ENCODE measurements at regions not wholly inside any gene's neighbourhood (a gene's known extent, or its start where the extent isn't known, plus 50 kb on each side); places are given as distances from the start of the nearest gene placed in this dataset.
"Not testable (repeated sequence)": the region's sequence is repeated elsewhere in the genome, so short reads cannot be mapped to it uniquely, and the experiment has no call there.

DNA sequence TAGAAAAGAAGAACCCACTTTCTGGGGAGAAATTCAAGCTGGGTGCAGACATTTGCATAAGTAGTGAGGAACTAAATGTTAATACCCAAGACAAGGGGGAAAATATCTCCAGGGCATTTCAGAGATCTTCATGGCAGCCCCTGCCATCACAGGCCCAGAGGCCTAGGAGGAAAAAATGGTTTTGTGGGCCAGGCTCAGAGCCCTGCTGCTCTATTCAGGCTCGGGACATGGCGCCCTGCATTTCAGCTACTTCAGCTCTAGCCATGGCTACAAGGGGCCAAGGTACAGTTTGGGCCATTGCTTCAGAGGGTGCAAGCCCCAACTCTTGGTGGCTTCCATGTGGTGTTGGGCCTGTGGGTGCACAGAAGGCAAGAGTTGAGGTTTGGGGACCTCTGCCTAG is 131.1 kb upstream of the PLXNC1 start:
- intact Hi-C loops (cut with micrococcal nuclease); ATAC-seq; DNase-seq: not testable (repeated sequence)

DNA sequence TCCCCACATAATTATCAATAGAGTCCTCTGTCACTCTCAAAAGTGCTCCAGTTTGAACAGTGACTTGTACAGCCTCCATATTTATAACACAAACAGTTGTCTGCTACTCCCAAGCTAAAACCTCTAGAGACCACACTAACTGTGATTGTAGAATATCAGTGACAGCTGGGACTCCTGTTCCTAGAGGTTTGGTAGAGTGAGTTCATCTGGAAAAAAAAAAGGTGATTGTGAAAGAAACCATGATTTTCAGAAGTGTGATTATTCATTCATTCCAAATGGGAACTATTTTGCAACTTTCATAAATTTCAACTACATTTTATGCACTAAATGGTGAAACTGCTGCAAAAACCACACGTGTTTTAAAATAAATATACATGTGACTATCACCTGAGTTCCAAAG is 128.0 kb upstream of the PLXNC1 start:
- peak; percentile 48 for ATAC-seq
- DNase-seq = no peak
- intact Hi-C loops (cut with micrococcal nuclease) = no loop called here

DNA sequence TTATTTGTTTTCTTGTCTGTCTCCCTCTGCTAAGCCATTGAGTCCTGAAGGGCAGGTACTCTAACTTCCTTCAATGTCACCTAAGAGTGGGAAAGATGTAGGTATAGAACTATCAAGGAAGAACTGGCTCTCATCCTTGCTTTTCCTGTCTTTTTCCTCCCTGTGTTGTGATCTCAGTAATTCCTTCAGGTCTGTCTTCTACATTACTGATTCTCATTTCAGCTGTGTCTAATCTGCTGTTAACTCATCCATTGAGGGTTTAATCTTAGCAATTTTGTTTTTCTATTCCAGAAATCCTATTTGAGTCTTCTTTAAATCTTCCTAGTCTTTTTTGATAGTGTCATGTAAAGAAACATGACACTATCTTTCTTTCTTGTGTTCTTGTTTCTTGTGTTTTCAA is 124.5 kb upstream of the PLXNC1 start:
- intact Hi-C loops (cut with micrococcal nuclease) = no loop called here
- ATAC-seq = no peak
- DNase-seq = no peak

DNA sequence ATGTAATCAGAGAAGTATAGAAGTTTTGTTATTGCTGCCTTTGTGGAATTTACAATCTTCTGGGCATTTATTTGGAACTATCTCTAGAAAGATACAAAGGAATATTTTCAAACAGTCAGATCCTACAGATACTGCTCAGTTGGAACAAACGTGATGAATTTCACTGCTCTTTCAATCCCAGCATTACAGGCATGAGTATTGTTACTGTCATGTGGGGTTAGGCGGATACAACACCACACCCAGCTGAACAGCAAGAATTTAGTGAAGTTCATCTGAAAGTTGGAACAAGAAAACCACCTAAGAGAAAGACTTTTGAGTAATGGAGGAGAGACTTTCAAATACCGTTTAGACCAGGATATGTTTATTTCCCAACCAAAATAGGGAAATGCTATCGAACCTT is 123.3 kb upstream of the PLXNC1 start:
- ATAC-seq (no peak), DNase-seq (no peak)
- intact Hi-C loops (cut with micrococcal nuclease) = no loop called here

DNA sequence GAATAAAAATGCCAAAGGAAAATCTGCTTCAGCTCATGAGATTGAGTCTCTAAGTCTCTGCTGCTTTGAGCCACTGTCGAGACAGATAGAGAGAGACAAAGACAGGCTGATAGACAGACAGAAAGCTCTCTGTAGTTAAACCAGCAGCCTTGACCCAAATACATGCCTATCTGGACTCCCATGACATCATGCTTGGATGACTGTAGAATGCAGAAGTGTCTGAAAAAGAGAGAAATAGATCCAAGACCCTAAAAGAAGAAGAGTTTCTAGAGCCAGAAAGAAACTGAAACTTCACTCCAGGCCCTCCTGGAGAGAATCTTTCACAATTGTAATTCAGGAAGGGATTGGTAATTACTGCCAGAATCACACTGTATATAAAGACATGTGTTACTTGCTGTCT is 122.6 kb upstream of the PLXNC1 start:
- no peak for DNase-seq
- intact Hi-C loops (cut with micrococcal nuclease) = no loop called here
- ATAC-seq = no peak

DNA sequence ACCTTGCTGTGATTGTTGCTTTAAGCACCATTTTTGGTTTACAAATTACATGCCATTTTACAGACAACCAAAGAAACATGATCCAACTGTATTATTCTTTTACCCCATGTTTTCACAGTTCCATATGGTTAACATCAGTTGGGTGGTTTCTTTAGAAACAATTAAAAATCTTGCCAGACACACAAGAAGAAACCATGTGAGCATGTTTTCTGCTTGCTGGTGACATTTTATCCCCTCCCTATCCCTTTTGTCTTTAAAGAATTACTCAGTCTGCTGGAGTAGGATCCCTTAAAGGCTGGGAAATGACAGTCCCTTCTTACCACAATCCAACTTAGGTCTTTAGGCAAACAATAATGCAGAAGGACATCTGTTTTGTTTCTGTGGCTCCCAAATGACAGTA is 121.8 kb upstream of the PLXNC1 start:
- no peak for DNase-seq
- no peak for ATAC-seq
- intact Hi-C loops (cut with micrococcal nuclease) = no loop called here

DNA sequence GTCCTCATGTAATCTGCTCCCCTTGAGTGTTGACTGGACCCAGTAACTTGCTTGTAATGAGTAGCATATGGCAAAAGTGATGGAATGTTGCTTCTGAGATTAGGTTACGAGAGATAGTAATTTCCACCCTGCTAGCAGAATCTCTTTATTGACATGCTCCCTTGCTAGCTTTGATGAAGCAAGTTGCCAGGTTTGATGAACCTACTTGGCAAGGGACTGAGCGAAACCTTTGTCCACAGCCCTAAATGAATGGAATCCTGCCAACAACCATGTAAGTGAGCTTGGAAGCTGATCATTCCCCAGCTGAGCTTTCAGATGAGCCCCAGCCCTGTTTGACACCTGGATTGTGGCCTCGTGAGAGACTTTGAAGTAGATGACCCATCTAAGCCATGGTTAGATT is 120.8 kb upstream of the PLXNC1 start:
- intact Hi-C loops (cut with micrococcal nuclease) = no loop called here
- DNase-seq = no peak
- no peak for ATAC-seq

DNA sequence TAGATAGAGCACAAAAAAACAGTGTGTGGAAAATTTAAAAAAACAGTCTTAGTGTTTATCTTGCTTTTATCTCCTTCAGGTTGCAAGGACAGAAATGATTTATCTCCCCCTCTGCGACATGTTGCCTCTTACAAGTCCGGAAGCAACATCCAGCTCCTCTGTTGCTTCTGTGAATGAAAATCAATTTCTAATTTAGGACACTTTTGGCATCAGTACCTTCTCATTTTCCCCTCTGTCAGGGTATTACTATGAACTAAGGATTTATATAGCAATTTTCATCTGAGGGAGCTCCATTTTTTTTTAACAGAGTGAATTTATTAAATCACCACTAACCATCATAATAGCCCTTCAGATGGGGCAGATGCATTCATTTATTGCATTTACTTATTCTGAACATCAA is 116.6 kb upstream of the PLXNC1 start:
- no peak for DNase-seq
- intact Hi-C loops (cut with micrococcal nuclease) = no loop called here
- no peak for ATAC-seq

DNA sequence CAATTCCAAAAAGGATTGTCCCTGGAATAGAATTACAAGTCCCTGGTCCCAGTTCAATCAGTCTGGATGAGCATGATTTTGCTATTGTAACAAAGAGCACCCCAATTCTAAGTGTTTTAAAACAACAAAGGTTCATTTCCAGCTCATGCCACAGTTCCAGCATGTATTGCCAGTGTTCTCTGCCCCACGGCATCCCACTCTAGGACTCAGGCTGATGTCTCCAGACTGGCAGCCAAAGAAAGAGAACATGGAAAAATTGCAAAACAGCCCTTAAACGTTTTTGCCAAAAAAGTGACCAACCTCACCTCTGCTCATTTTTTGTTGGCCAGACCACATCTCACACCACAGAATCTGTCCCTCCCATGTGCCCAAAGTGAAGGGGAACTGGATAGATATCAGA is 116.0 kb upstream of the PLXNC1 start:
- ATAC-seq = no peak
- intact Hi-C loops (cut with micrococcal nuclease) = no loop called here
- DNase-seq = no peak

DNA sequence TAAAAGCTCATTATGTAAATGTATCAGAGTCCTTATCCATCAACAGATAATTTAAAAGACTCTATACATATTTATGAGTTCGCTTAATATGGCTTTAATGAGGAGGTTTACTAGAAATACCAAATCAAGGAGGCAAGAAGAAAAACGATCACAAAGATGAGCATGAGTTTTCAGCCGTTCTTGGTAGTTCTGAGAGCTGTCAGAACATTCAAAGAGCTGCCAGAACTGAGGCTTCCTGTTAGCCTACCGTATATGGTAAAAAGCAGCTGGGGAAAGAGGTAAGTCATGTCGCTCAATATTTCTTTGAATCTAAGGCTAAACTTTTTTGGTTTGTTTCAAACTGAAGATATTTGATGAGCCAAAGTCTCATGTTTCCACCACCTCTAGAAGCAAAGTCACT is 115.3 kb upstream of the PLXNC1 start:
- intact Hi-C loops (cut with micrococcal nuclease) = no loop called here
- DNase-seq (no peak), ATAC-seq (no peak)

DNA sequence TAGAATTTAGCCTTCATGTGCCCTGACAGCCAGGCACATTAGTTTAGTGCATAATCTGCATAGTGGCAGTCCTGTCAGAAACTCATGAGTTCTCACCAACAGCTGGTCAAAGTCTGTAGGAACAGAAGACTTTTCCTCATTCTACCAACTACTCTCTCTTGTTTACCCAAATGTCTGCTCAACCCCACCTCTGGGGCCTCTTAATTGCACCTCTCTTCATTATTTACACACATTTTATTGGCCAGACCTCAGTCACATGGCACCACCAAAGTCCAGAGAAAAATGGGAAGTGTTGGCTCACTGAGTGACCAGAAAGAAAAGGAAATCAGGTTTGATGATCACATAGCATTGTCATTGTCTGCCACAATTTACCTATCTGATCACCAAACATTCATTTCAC is 114.6 kb upstream of the PLXNC1 start:
- intact Hi-C loops (cut with micrococcal nuclease) = no loop called here
- DNase-seq (no peak), ATAC-seq (no peak)

DNA sequence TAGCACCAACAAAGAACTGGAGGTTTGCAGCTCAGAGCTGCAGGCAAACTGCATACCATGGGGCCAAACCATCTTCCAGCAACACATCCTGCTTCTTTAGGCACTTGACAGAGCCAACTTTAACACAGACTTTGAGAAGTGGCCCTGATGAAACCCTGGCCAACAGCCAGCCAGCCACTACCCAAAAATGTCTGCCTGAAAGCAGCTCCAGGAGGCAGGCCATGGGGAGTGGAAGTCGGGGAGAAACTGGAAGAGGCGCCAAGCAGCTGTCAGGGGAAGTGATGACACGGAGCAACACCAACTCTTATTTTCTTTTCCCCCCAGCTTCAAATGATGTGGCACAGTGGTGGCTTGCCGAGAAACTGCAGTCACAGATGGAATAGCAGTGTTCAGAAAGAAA is 110.9 kb upstream of the PLXNC1 start:
- ATAC-seq = peak; percentile 69
- DNase-seq = no peak
- intact Hi-C loops (cut with micrococcal nuclease) = no loop called here

DNA sequence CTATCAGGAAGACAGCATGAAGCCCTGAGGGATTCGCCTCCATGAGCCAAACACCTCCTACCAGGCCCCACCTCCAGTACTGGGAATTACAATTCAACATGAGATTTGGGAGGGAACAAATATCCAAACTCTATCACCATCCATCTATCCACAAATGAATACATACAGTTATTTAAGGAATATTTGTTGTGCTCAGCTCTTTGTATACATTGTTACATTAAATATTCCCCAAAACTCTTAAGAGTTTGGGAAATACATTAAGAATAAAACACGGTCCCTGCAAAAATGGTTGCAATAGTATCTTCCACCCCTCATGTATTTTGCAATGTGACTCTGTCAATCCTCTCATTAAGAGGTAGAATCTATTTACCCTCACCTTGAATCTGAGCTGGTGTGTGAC is 109.8 kb upstream of the PLXNC1 start:
- no peak for ATAC-seq
- intact Hi-C loops (cut with micrococcal nuclease) = no loop called here
- no peak for DNase-seq

DNA sequence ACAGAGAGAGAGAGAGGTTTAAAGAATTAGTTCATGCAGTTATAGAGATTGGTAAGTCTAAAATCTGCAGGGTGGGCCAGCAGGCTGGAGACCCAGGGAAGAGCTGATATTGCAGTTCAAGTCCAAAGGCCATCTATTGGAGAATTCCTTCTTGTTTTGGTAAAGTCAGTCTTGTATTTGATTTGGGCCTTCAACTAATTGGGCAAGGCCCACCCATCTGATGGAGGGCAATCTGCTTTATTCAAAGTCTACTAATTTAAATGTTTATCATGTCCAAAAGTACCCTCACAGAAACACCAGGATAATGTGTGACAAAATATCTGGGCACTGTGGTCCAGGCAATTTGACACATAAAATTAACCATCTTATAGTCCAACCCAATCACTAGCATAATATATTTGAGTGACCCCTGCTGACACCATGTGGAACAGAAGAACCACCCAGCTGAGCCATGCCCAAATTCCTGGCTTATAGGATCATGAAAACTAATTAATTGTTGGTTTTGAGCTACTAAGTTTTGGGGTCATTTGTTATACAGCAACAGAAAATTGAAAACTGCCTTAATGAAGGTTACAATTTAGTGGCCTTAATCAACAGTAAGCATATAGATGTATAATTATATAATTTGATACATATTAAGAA is 109.1 kb upstream of the PLXNC1 start:
- intact Hi-C loops (cut with micrococcal nuclease) = no loop called here
- DNase-seq (no peak), ATAC-seq (no peak)

DNA sequence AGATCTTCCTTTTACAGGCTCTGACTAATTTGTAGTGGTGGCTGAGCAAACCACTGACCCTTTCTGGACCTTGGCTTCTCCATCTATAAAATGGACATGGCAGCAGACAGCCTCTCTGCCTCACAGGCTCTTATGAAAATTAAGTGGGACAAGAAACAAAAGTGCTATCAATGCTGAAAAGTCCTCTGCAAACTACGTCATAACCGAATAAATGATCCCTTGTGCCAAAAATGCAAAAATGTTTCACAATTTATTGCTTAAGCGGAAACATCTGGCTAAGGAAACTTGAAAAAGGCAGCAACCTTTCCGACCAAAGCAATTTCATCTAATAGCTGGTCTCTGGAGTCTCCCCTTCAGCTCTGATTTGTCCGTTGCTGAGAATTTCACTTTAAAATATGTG is 108.5 kb upstream of the PLXNC1 start:
- intact Hi-C loops (cut with micrococcal nuclease) = no loop called here
- ATAC-seq (peak; percentile 75), DNase-seq (no peak)

DNA sequence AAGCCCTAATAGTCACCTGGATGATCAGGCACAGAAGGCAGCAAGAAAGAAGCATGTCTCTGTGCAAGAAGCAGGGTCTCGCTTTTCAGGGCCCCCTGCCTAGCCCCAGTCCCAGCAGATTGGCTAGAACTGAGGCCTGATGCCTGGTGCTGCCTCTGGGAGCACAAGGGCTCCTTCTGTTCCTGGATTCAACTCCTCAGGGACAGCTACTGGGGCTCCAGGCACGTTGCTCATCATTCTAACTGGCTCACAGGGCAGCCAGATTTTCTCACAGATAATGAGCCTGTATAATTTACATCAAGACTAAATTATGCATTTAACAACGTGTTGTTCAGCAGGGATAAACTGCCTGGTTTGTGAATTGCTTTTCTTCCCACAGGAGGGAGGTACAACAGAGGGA is 106.5 kb upstream of the PLXNC1 start:
- intact Hi-C loops (cut with micrococcal nuclease) = no loop called here
- ATAC-seq (no peak), DNase-seq (no peak)

DNA sequence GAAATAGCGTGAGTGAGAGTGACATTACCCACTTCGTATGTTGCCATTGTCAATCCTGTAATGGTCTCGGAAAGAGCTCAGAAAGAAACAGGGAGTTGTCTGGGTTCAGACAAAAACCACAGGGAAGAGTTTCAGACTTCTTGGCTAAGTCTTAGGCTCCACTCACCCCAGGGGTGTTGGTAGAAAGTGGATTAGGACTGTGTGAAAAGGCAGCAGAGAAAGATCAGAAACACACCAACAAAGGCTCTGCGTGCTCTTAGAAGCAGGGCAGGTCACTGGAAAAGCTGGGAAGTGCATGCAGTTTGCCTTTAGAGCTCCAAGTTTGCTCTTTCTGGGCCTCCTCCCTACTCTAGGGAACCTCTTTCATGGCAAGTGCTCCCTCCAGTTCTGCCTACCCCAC is 106.1 kb upstream of the PLXNC1 start:
- intact Hi-C loops (cut with micrococcal nuclease) = no loop called here
- ATAC-seq (peak; percentile 47), DNase-seq (no peak)

DNA sequence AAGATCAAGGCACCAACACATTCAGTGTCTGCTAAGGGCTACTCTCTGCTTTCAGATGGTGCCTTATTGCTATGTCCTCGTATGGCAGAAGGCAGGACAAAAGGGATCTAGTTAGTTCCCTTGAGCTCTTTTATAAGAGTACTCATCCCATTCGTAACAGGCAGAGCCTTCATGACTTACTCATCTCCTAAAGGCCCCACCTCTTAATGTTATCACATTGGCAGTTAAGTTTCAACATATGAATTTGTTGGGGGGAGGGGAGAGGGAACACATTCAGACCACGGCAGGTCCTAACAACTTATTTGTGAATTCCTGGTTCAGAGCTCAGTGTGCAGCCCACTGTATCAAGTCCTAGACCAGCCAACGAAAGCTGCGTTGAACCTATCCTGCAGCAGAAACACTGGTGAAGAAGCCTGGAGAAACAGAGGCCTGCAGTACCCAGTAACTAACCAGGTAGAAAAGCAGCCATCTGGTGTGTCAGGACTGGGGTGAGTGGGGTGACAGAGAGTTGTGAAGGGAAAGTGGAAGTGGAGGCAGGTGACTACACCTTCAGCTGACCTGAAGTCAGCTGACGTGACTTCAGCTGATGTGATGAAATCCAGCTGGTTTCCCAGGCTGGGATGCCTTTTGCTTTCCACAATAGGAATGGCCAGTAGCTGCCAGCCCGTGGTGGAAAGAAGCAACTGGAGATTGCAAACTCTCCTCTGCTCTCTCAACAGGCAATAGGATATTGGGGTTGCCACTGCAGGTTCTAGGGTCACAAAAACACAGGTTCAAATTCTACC is 101.6 kb upstream of the PLXNC1 start:
- peak; percentile 45 for ATAC-seq
- intact Hi-C loops (cut with micrococcal nuclease) = no loop called here
- no peak for DNase-seq

DNA sequence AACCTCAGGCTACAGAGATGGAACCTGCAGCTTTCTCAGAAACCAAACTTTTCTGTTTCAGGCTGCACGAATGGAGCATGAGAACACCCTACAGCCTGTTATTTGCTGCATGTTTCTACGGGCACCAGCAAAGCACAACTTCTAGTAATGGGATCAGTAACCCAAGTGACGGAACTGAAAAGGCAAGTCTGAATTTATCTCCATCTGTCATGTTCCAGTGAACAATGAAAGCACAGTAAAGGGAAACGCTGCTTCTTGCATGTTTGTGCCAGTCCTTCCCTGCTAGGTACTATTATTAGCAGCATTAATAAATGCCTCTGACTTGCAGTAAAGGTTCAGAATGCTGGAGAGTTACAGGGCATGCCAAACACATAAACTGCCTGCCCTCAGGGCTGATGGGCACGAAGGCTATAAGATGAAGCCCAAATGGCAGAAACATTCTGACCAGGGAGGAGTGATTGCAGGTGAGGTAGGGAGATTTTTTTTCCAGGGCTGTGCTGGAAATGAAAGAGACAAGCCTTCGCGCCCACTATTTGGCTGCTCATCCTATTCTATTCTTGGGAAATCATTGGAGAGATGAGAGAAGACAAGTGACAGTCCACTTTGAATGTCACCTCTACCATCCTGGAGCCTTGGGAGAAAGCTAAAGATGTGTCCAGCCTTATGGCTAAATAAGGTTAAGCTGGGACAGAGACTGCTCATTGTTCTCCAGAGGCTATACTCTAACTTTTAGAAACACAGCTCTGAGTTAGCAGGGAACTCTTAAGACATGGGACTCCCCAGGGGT is 100.4 kb upstream of the PLXNC1 start:
- DNase-seq (no peak), ATAC-seq (peak; percentile 93)
- intact Hi-C loops (cut with micrococcal nuclease) = no loop called here

DNA sequence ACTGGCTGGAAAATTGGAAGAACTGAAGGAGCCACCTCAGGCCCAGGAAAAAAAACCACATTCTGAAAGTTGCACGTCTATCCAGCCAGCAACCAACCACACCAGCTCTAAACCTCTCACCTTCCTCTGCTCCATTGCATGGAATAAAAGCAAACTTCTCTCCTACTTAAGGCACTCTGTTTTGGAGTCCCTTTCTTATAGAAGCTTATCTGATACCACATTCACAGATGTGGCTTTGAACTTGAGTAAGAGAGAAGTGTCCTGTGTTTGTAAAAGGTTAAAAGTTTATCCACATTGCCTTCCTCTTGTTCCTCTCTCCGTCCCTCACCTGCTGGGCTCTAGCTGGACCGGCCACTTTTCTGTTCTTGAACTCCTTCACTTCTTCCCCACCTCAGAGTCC is 99.6 kb upstream of the PLXNC1 start:
- no peak for DNase-seq
- ATAC-seq = no peak
- intact Hi-C loops (cut with micrococcal nuclease) = no loop called here

DNA sequence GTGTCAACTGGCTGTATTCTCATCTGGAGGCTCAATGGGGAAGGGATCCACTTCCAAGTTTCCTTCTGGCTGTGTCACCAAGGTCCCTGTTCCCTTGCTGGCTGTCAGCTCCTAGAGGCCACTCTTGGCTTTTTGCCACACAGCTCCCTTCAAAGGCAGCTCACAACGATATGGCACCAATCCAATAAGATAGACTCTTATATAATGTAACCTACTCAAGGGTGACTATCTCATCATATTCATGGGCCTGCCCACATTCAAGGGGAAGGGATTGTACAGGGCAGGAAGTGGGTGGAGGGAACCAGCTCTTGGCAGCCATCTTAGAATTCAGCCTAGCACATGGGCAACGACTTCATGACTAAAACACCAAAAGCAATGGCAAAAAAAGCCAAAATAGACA is 98.7 kb upstream of the PLXNC1 start:
- intact Hi-C loops (cut with micrococcal nuclease) = no loop called here
- no peak for ATAC-seq
- no peak for DNase-seq

Data from left ventricle myocardium superior (tissue), 1 donor.